HPDE6-E6E7 (cell line): ENCODE measurements at regions not wholly inside any gene's neighbourhood (a gene's known extent, or its start where the extent isn't known, plus 50 kb on each side); places are given as distances from the start of the nearest gene placed in this dataset.
"Not testable (repeated sequence)": the region's sequence is repeated elsewhere in the genome, so short reads cannot be mapped to it uniquely, and the experiment has no call there.

Experiments used
- DNase-seq: peaks from one replicate; pipeline ENCODE4 v3.0.0; 2011; ENCODE audit warnings: missing footprints; ENCODE audit errors: extremely low spot score

DNA sequence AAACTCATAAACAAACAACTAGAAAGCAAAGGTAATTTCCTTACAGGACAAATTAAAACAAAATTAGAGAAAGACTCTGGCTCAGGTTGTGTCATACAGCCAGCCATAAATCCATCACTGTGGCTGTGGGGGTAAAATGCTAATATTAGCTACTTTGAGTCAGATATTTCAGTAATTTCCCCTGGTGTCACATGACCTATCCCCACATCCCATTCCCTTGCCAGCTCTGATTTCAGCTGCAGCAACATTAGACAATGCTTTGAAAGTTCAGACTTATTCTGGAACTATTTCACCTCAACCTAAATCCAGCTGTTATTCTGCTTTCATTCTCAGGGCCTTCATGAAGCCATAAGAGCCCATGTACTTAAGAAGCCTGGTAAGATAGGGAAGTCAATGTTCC lies 55.3 kb downstream of the RPL10L start:
- no peak for DNase-seq

DNA sequence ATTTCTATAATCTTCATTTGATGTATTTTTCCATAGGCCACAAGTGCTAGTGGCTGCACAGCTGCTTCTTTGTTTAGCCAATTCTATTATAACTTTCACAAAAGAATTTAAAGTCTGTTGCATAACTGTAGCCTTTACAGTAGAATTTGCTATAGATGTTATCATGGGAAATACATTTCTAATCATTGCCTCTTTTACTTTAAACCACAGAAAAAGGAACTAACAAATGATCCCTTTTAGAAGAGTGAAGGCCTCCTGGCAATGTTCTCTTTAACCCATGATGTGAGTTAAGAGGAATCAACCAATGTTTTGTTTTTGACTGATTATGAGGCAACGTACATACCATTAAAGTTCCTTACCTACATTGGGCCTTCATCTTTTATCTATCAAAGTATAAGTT lies 68.8 kb downstream of the RPL10L start:
- no peak for DNase-seq

- DNase-seq = no peak
Observed at GRCh38 chr14:46581036-46581671, 70.4 kb downstream of the RPL10L start.

DNA sequence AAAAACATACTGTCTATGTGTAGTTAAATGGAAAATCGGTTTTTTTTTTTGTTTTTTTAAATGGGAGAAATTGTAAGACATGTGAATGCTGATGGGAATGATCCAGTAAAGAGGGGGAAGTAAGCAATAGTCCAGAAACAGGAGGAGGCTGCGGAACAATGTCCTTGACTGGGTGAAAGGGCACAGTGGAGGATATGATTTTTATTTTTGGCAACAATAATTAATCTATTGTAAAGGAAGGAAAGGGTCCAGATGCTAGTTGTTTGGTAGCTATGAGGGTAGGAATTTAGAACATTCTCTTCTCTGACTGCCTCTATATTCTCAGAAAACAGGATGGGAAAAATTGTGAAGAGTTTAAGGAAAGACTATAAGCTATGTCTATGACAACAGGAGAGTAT lies 76.6 kb downstream of the RPL10L start:
- no peak for DNase-seq

DNA sequence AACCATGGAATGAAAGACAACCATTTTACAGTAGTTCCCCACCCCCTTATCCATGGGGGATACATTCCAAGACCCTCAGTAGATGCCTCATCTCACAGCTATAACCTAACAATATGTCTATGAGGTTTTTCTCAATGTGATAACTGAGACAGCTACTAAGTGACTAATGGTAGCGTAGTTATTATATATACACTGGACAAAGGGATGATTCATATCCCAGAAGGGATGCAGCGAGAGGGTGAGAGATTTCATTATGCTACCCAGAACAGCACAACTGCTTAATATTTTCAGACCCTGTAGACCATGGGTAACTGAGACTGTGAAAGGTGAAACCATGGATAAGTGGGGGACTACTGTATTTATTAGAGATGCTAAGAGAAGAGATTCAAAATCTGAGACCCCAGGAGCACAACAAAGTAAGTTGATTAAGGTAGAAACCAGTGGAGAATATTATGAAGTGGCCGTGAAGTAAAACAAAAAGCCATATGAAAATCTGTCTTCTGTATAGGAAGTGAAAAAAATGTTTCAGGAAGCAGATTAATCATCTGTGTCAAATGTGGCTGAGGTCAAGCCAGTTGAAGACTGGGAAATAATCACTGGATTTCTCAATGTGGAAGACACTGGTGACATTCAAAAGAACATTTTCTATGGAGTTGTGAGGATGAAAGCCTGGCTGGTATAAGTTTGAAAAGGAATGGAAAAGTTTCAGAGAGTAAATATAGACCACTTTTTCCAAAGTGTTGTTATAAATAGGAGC lies 77.2 kb downstream of the RPL10L start:
- DNase-seq = no peak

GRCh38 chr14:46573498-46573897 lies 78.1 kb downstream of the RPL10L start:
- no peak for DNase-seq

DNA sequence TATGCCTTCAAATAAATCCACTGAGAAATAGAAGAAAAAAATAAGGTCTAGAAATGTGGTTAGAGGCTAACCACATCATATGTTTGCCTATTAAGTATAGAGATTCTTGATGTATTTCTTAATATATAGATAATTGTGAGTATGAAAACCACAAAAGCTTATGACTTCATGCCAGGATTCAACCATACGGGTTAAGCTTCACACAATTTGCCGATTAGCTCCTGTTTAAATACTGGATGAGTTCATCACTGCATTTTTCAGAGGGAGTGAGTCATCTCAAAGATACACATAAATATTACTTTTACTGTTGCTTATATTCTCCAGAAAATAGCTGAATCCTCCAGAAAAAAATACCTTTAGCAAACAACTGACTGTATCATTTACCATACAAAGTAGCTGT lies 79.6 kb downstream of the RPL10L start:
- DNase-seq = peak; percentile 25

DNA sequence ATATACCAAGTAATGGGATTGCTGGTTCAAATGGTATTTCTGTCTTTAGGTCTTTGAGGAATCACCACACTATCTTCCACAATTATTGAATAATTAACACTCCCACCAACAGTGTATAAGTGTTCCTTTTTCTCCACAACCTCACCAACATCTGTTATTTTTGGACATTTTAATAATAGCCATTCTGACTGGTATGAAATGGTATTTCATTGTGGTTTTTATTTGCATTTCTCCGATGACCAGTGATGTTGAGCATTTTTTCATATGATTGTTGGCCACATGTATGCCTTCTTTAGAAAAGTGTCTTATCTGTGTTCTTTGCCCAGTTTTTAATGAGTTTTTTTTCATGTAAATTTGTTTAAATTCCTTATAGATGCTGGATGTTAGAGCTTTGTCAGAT lies 83.4 kb downstream of the RPL10L start:
- not testable (repeated sequence) for DNase-seq

- no peak for DNase-seq
Observed at GRCh38 chr14:46550836-46551235, 100.7 kb downstream of the RPL10L start.

GRCh38 chr14:46540986-46541385 lies 110.6 kb downstream of the RPL10L start:
- no peak for DNase-seq

- DNase-seq = no peak
Observed at GRCh38 chr14:46519121-46519520, 132.5 kb downstream of the RPL10L start.

DNA sequence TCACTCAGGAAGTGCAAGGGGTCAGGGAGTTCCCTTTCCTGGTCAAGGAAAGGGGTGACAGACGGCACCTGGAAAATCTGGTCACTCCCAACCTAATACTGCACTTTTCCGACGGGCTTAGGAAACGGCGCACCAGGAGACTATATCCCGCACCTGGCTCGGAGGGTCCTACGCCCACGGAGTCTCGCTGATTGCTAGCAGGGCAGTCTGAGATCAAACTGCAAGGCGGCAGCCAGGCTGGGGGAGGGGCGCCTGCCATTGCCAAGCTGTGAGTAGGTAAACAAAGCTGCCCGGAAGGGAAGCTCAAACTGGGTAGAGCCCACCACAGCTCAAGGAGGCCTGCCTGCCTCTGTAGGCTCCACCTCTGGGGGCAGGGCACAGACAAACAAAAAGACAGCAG lies 142.8 kb downstream of the RPL10L start:
- not testable (repeated sequence) for DNase-seq

DNA sequence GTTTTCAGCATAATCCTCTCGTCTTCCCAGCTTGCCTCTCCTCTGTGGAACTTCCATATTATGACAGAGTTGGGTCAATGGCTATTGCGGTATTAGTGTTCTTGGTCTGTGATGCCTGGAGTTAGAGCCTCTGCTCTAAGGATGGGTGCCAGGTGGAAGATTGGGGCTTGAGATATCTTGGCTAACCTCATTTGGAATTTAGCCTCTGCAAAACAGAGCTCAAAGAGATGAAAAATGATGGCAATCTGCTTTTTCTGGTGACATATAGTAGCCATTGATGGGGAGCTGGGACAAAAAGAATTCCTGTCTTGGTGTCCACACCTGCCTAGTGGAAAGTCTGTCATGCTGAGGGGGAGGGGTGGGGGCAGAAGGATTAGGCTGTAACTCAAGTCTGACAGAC lies 152.1 kb downstream of the RPL10L start:
- DNase-seq = no peak

- DNase-seq = no peak
Observed at GRCh38 chr14:46496409-46496808, 155.2 kb downstream of the RPL10L start.

DNA sequence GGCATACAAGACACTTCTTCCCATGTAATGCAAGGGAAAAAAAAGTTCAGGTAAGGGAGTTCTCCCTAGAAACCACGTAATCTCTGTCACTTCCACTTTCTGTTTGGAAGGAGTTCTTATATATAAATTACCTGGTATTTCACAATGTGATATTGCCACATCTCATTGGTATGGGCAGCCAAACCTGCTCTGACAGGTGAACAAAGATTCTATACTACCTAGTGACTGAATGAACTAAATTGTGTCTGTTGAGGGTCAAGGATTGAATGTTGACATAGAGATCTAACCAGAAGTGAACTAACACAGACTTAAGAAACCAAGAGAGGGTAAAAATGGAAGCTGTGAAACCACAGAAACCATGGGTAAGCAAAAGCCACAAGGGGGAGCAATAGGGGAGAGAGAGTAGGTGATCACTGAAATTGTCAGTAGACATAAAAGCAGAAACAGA lies 161.3 kb downstream of the RPL10L start:
- peak; percentile 21 for DNase-seq

DNA sequence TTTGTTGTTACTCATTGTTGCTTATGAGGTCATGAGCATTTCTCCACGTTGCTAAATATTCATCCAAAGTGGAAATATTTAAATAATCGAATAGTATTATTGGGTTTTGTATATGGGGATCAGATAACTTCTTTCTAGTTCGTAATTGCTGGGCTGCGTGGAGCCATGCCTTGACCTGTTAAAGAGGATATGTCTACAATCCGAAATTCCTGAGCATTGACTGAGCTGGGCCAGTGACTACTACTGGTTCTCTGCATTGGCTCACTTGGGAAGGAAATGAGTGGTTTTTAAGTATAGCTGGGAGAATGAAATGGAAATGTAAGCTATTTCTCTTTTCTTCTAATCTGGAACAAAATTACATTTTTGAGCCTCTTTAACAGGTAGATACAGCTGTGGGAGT lies 163.2 kb downstream of the RPL10L start:
- DNase-seq = peak; percentile 28

DNA sequence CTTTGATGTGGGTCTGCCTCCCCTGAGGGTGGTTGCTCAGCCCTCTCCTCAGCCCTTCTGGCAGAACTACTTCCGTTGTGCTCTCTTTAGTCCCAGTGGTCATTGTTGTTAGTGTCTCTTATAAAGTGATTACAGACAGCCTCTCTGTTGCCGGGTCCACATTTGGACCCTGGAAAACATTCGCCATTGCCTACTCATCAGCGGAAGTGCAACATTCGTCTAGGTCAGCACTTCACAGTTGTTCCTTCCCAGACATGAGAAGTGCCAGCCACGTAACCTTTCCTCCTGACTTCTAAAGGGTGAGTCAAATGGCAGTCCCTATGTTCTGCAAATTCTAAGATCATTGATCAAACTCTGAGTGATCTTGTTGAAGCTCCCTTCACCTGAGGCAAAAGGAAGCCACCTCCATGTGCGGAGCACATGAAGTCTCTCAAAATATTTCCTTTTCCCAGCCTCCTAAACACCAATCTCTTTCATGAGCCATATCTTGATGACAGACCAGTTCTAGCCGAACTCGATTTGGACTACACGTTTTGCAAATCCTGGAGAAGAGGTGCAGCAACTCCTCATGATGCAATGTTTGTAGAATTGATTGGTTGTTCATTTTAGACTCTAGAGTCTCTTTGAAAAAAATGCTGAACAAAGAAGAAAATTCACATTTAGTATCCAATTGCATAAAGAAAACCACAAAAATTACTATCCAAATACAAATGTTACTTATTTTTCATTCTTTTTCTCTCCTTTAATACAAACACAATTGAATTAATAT lies 163.8 kb downstream of the RPL10L start:
- no peak for DNase-seq

DNA sequence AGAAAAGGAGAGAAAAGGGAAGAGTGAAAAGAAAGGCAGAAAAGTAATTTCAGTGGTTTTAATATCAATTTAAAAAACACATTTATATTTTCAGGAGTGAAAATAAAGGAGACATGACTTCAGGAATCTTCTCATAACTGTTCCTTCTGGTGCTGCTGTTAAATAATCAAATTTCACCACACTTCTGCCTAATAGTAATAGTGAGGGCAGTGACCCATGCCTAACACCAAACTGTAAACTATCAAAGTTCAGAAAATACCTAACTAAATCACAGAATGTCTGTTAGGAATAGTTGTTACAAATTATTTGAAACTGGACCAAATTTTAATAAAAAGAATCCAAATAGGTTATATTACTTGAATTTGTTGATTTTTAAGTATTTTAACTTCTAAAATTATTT lies 169.4 kb downstream of the RPL10L start:
- DNase-seq = no peak

GRCh38 chr14:46480817-46481216 lies 170.8 kb downstream of the RPL10L start:
- no peak for DNase-seq

DNA sequence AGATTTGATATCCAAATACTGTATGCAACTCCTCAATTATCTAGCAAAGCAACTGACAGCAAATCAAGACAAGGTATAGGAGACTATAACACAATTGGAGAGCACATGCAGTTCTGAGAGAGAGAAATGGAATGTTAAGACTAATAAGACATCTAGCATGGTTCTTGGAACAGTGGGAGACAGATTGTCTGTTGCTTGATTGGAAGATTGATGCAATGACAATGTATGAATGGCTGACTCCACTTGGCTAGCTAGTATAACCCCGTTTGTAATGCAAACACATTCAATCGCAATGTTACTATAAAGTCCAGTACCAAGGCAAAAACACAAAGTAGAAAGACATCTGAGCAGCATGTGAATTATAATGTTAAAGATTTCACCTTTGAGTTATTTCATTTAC lies 179.3 kb downstream of the RPL10L start:
- DNase-seq = no peak

GRCh38 chr14:46464341-46464740 lies 187.2 kb downstream of the RPL10L start:
- DNase-seq = no peak

GRCh38 chr14:46451800-46452199 lies 199.8 kb downstream of the RPL10L start:
- DNase-seq = no peak

- DNase-seq = no peak
Observed at GRCh38 chr14:46444666-46445065, 206.9 kb downstream of the RPL10L start.
